ENCODE measurements at regions not wholly inside any gene's neighbourhood (a gene's known extent, or its start where the extent isn't known, plus 50 kb on each side); places are given as distances from the start of the nearest gene placed in this dataset.

GRCh38 chrX:42948723-42949657 is 171.0 kb upstream of the PPP1R2C start:
- peak overlapping the region; percentile 16 for H3K4me2 ChIP-seq (ENCODE audit: control insufficient read depth, extremely low read depth, insufficient read depth, low read depth, low read length)
- H3K4me1 ChIP-seq (ENCODE audit: control insufficient read depth, extremely low read depth, insufficient read depth, low read length) = peaks cover 16% of the 10 kb centered on the region
- DNase-seq (ENCODE audit: low read depth, low spot score) = no peak
- no peaks in the 10 kb centered on the region for H3K27me3 ChIP-seq (ENCODE audit: control insufficient read depth, extremely low read depth, insufficient read depth, low read length)
- no peaks in the 10 kb centered on the region for H3K9me3 ChIP-seq (ENCODE audit: control insufficient read depth, low read depth, low read length)
- H3K9me1 ChIP-seq (ENCODE audit: control insufficient read depth, extremely low read depth, insufficient read depth, low read length) = no peaks in the 10 kb centered on the region
- dilution Hi-C loops (cut with MboI; ENCODE audit: extremely low pct_ligation_motif_present, low sequenced_read_pairs) = no loop called here
- no peak overlapping the region for H2AFZ ChIP-seq (ENCODE audit: control insufficient read depth, low read length)
- H3K79me2 ChIP-seq (ENCODE audit: control insufficient read depth, insufficient read depth, low read length) = no peaks in the 10 kb centered on the region
- no peak overlapping the region for H3K9ac ChIP-seq (ENCODE audit: control insufficient read depth, extremely low read depth, insufficient read depth, low read length)
- no peaks in the 10 kb centered on the region for H4K20me1 ChIP-seq (ENCODE audit: control insufficient read depth, extremely low read depth, insufficient read depth, low read length)
- peak; percentile 61 for FAIRE-seq
- TF ChIP-seq EZH2 (IDR thresholded peaks at IDR 0.05; ENCODE audit: low read length) (no peak), CTCF (optimal IDR thresholded peaks at IDR 0.05 in 1 of 3, IDR thresholded peaks at IDR 0.05 in 1 of 3, conservative IDR thresholded peaks at IDR 0.05 in 1 of 3; ENCODE audit: extremely low read depth in 1 of 3, insufficient read depth in 2 of 3, low read length in 3 of 3) (no peak)
- H3K27ac ChIP-seq (ENCODE audit: control insufficient read depth, insufficient read depth, low read length) = no peak overlapping the region
- H3K4me3 ChIP-seq (ENCODE audit: control insufficient read depth in 2 of 3, extremely low read depth in 1 of 3, insufficient read depth in 2 of 3, low read depth in 1 of 3, low read length in 3 of 3) = no peak overlapping the region
- no peaks in the 10 kb centered on the region for H3K36me3 ChIP-seq (ENCODE audit: control insufficient read depth in 2 of 2, extremely low read depth in 1 of 2, insufficient read depth in 2 of 2, low read length in 2 of 2)

DNA sequence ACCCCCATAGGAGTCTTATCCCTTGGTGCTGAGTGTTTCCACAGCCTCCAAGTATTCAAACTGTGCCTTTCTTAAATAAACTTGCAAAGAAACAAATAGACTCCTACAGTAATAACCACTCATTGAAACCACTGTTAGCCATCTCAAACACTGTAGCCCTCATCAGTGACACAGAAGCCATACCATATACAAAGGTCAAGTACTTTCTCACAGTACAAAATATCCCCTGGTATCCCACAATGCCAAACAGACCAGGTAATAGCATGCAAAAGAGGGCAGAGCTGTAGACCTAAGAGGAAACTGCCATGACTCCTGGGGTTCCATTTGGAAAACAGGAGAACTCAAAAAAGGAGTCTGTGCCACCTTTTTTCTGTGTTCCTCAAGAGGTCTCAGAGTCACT is 173.8 kb upstream of the PPP1R2C start:
- no peaks in the 10 kb centered on the region for H3K36me3 ChIP-seq (ENCODE audit: control insufficient read depth in 2 of 2, extremely low read depth in 1 of 2, insufficient read depth in 2 of 2, low read length in 2 of 2)
- FAIRE-seq (no peak), DNase-seq (ENCODE audit: low read depth, low spot score) (no peak)
- no peaks in the 10 kb centered on the region for H3K9me3 ChIP-seq (ENCODE audit: control insufficient read depth, low read depth, low read length)
- peaks cover 16% of the 10 kb centered on the region for H3K4me1 ChIP-seq (ENCODE audit: control insufficient read depth, extremely low read depth, insufficient read depth, low read length)
- no peaks in the 10 kb centered on the region for H4K20me1 ChIP-seq (ENCODE audit: control insufficient read depth, extremely low read depth, insufficient read depth, low read length)
- no peak overlapping the region for H3K4me3 ChIP-seq (ENCODE audit: control insufficient read depth in 2 of 3, extremely low read depth in 1 of 3, insufficient read depth in 2 of 3, low read depth in 1 of 3, low read length in 3 of 3)
- no peak overlapping the region for H3K9ac ChIP-seq (ENCODE audit: control insufficient read depth, extremely low read depth, insufficient read depth, low read length)
- dilution Hi-C loops (cut with MboI; ENCODE audit: extremely low pct_ligation_motif_present, low sequenced_read_pairs) = no loop called here
- no peaks in the 10 kb centered on the region for H3K79me2 ChIP-seq (ENCODE audit: control insufficient read depth, insufficient read depth, low read length)
- no peak overlapping the region for H3K27ac ChIP-seq (ENCODE audit: control insufficient read depth, insufficient read depth, low read length)
- no peaks in the 10 kb centered on the region for H3K9me1 ChIP-seq (ENCODE audit: control insufficient read depth, extremely low read depth, insufficient read depth, low read length)
- H2AFZ ChIP-seq (ENCODE audit: control insufficient read depth, low read length) = no peak overlapping the region
- no peaks in the 10 kb centered on the region for H3K27me3 ChIP-seq (ENCODE audit: control insufficient read depth, extremely low read depth, insufficient read depth, low read length)
- no peak overlapping the region for H3K4me2 ChIP-seq (ENCODE audit: control insufficient read depth, extremely low read depth, insufficient read depth, low read depth, low read length)
- TF ChIP-seq CTCF (optimal IDR thresholded peaks at IDR 0.05 in 1 of 3, IDR thresholded peaks at IDR 0.05 in 1 of 3, conservative IDR thresholded peaks at IDR 0.05 in 1 of 3; ENCODE audit: extremely low read depth in 1 of 3, insufficient read depth in 2 of 3, low read length in 3 of 3) = no peak
- no peak for TF ChIP-seq EZH2 (IDR thresholded peaks at IDR 0.05; ENCODE audit: low read length)
